Activated CD4-positive, alpha-beta T cell treated with anti-CD3 and anti-CD28 coated beads, Interleukin-2, amount 50 U/mL, for 4 hours (primary cell): ENCODE measurements at regions not wholly inside any gene's neighbourhood (a gene's known extent, or its start where the extent isn't known, plus 50 kb on each side); places are given as distances from the start of the nearest gene placed in this dataset.

ENCODE experiments used
- DNase-seq, 2 experiments: peaks; one replicate each; pipeline ENCODE4 v3.0.0-alpha.2; 2020

DNA sequence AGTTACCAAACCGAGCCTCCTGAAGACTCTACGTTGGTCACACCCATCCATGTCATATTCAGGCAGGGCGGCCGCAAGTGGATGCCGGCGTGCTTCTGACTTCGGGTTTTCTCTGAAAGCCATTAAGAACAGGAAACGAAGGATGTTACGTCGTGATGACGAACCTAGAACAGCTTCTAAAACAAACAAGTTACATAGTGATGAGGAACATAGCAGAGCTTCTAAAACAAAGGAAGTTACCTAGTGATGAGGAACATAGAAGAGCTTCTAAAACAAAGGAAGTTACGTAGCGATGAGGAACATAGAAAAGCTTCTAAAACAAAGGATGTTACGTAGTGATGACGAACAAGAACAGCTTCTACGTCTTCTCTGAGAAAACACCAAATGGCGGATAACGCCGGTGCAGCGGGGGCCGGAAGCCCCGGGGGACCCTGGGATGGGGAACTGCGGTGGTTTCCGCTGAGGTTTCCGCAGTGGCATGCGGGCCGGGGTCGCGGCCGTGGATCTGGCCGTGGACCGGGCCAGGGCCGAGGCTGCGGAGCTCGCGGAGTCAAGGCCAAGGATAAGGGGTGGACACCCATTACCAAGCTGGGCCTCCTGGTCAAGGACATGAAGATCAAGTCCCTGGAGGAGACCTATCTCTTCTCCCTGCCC is 141.1 kb downstream of the SOCS6 start:
- no peak for DNase-seq

DNA sequence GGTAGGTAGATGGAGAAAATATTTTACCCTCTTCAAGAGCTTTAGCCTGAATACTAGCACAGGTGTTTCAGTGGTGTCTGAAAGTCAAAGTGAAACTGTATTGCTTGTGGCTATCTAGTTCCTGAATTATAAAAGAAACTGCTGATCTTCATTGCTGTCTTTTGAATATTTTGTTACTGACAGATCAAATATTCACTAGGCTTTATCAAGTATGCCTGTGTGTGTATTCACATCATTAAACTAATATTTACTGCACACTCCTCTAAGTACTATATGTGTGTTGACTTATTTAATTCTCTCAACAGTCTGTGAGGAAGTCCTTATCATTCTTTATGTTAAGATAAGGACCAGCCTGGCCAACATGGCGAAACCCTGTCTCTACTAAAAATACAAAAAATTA is 139.6 kb downstream of the SOCS6 start:
- DNase-seq, result no peak

DNA sequence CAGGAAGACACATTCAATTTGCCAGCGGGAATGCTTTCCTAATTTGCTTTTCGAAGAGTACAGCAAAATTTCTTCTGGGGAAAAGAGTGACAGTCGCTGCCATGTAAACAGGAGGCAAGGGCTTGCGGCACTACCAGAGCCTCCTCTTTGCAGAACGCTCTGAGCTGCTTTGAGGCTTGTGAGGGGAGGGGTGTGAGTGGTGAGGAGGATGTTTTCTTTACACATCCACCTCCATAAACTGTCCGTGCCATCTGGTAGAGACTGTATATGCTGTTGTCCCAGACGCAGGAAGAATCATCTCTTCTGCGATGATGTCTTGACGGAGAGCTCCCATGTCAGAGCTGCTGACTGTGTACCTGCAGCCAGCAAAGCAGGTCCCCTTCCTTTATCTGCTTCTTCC is 138.0 kb downstream of the SOCS6 start:
- no peak for DNase-seq

DNA sequence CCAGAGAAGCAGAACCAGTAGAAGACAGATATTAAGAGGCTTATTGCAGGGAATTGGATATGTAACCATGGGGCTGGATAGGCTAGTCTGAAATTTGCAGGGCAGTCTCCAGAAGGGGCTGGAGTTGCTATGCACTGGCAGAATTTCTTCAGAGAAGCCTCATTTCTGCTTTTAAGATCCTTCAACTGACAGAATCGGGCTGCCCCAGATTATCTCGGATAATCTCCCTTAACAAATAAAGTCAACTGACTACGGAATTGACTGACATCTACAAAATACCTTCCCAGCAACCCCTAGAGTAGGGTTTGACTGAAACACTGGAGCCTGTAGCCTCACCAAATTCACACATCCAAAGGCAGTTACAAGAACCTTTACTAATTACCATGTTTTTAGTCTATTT is 136.4 kb downstream of the SOCS6 start:
- DNase-seq, result no peak

DNA sequence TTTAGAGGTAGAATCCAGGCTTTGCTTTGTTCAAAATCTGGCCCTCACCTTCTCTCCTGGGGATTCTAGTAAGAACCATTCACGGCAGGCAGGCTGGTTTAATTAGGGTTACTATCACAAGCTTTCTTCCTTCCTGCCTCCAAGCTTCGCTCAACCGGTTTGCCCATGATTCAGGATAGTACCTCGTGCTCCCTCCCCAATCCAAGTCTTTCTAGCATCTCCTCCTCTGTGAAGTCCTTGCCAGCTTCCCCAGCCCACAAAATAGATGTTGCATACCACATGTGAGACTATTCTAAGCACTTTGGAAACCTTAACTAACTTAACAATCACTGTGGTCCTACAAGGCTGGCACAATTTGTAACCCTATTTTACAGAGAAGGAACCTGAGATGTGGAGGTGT is 135.1 kb downstream of the SOCS6 start:
- no peak for DNase-seq

DNA sequence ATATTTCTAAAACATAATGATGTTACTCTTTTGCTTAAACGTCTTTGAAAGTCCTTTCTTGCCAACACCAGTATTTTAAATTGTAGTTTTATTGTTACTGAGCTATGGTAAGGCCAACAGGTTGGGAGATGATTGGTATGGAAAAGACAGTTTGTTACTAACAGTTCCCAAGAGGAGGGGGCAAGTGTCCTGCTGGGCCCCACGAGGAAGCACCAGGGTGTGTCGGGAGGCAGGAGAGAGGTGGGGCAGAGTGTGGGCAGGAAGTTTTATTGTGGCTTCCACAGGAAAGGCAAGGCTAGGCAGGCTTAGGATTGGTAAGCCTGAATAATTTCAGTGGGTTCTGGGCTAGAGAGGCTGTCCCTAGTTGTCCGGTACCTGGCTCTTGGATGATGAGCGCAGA is 134.3 kb downstream of the SOCS6 start:
- DNase-seq, result no peak

DNA sequence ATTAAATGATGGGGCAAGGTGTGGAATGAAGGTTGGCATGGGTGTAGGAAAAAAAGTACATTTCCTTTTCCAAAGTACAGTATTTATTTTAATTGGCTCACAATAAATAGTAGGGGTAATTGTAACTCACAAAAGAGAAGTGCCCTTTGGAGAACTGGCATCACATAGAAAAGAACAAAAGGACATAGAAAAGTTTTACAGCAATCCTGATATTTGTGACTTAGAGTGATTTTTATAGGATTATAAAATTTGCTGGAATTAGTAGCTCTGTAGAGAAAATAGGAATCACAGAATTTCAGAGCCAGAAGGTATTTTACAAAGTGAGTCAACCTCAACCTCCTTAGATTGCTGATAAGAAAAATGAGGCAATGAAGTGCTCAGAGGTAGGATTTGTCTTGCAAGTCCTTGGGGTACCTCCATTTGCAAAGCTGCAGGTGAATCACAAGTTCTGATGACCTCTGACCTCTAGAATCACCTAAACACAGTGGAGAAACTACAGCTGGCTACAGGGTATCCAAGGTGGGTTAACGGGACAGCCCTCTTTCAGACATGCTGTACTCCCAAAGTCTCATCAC is 133.6 kb downstream of the SOCS6 start:
- no peak for DNase-seq

DNA sequence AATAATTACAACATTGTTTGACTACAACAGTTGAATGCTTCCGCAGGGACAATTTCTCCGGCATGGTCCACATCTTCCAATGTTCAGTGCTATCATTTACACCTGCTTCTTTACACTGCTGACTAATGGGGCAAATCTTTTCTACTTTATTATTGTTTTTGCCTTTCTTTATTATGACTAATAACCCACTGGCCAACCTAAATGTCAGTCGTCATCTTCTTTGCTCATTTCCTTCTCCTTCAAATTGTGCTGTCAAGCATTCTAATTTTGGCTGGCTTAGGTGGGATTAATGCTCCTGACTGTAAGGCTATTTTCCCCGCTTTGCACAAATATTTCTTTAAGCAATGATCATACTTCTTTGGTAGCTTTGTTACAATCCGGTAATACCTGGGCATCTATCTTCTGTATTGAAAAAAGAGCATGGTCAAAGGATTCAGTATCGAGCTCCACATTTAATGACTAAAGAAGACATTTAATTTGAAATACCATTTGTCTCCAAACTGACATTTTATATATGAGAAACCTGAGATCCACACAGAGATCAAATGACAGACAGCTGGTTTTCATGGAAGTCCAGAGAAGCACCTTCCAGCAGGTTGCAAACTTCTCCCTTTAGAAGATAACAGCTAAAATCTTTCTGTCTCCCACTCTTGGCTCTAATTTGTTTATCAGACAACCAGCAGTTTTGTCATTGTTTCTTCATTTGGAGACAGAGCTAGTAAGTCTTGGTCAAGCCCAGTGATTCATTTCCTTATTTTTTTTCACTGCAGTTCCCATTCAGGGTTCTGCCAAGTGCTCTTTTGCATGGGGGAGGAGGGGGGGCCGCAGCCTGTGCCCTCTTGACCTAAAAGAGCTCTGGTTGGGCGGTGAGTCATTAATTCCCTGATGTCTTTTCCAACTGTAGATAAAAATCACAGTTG is 132.9 kb downstream of the SOCS6 start:
- DNase-seq, result no peak

DNA sequence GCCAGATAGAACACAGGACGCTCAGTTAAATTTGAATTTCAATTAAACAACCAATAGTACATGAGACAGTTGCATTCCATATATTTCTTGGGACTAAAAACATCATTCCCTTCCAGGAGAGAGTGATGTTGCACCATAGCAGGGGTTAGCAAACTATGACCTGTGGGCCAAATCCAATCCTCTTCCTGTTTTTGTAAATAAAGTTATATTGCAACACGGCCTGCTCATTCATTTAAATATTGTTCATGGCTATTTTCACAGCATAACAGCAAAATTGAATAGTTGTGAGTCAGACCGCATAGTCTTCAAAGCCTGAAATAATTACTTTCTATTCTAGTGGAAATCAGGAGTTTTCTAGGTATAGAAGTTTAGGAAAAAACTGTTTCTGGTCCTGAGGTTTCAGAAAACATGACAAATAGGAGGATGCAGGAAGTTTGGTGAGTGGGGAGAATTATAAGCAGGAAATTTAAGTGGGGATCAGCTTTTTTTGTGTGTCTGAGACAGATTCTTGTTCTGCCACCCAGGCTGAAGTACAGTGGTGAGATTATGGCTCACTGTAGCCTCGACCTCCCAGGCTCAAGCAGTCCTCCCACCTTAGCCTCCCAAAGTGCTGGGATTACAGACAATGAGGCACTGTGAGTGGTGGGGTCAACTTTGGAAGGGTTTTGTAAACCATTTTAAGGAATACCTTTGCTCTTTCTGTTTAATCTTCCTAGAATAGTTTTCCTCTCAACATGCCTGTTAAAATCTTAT is 131.5 kb downstream of the SOCS6 start:
- no peak for DNase-seq

DNA sequence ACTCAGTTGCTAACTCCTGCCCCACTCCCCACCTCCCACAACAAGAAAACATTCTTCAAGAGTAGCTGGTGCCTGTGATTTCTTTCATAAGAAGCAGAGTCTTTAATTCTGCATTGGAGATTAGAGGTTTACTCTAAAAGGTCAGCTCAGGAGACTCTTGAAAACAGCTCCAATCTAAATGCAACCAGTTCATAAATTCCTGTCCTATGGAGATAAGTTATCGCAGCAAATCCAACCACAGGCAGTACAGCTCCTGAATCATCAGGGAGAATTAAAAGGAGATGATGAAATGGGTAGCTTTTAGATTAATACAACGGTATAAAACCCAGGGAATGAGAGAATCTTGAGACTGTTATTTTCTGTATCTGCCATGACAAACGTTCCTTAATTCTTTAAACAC is 130.7 kb downstream of the SOCS6 start:
- DNase-seq, result no peak

DNA sequence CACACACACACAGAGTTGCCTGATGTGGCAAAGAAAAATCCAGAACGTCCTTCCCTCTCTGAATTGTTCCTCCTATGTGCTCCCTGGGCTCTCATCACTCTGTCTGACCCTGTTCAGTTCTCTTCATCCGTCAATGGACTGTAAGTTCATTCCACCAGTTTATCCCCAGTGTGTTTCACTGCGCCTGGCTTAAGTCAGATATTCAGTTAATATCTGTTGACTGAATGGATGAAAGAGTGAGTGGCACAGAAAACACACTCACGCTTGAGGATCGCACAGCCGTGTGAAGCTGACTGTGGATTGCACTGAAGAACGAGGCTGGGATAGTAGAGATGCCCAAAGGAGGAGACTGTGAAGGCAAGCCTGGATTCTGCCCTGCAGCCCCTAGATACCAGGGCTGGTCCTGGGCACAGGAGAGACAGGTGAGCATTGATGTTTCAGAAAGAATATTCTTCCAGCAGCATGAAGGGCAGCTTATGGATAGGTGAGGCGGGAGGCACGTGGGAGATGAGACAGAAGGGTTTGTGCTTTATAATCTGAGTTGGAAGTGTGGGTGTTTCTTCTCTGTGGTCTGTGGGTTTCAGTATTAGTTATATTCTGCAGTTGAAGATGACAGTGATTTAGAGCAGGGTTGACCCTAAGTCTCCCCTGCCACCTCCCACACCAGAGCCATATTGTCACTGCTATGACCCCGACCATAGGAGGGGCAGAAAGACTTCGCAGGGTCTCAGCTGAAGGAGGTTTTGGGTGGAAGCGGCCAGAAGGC is 129.9 kb downstream of the SOCS6 start:
- DNase-seq, result no peak

DNA sequence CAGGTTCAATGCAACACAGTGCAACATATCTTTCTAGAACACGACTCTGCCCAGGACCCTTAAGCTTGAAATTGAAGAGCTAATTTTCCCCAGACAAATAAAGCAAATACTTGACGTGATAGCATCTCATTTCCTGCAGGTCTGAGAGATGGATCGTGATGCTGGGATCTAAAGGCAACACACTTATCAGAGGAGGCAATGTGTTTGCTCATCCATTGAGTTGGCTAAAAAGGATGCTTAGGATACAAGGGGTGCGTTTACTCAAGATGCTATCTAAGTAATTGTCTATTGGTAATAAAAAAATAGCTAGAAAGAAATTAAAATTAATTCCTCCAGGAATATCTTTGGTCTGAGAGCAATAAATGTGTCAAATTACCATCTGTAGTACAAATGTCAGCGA is 129.0 kb downstream of the SOCS6 start:
- DNase-seq, result no peak

DNA sequence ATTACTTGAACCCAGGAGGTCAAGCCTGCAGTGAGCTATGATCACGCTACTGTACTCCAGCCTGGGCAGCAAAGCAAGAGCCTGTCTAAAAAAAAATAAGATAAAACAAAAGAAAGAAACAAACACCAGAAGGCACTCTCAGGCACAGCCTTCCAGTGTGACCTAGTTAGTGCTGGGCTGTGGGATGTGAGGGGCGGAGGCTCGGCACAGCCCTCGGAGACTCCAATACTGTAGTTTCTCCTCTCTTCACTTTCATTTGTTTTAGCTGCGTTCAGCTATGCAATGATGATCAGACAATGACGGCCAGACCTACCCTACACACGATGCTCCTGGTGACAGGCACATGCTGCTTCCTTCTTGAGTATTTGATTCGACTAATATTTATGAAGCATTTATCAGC is 127.7 kb downstream of the SOCS6 start:
- no peak for DNase-seq

DNA sequence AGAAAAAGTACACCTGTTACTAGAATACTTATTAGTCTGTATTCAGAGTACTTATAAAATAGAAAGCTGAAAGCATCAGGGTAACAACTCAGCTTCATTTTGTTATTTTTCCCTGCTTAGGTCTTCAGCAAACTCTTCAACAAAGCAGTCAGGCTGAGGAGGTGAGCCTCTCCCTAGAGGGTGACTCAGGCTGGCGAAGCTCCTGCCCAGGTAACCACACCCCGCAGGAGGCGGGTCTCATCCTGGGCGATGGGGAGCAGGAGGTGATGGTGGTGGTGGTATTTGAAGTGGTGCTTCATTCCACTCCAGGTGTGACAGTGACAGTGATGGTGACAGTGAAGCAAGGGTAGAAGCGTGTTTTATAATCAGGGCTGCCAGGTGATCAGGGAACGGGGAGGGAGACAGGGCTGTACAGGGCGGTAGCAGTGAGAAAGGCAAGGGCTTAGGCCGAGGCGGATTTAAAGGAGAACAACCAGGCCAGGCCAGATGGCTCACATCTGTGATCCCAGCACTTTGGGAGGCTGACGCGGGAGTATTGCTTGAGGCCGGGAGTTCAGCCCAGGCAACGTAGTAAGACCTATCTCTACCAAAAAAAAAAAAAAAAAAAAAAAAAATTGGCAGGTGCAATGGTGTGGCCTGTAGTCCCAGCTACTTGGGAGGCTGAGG is 127.1 kb downstream of the SOCS6 start:
- no peak for DNase-seq

DNA sequence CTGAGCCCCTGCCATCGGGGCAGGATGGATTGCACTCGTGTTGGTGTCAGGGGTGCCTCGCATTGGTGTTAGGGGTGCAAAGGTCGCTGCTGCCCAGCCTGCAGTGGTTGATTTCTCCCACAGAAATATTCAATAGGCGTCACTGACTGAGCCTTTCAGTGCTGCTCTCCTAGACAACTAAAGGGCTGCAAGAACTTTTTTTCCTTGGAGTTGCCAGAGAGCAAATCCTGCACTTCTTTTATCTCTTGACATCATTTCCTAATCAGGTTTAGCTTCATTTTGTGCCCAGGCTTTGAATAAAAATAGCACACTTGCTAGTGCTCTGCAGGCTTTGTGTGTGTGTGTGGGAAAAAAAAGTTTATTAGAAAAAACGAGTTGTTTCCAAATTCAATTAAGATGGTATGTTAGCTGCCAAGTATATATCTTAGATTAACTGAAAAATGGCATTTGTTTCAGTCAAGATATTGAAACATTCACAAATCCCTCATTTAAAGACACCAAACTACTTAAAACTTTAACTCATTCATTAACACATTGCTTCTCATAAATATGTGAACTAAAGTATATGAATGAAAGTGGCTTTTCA is 125.6 kb downstream of the SOCS6 start:
- DNase-seq, result no peak

DNA sequence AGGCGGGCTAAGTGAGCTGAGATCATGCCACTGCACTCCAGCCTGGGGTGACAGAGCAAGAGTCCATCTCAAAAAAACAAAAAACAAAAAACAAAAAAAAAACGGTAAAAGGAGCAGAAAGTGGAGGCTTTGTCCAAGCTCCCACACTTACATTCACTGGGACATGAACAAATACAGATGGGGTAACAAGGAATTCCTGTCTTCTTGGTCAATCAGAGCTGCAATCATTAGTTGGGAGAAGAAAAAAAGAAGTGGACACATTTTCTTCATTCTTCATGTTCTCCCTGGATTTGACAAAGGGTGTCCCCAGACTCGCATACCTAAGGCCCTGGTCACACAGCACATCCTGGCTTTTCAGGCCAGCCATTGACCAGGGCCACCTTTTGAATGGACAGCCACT is 124.6 kb downstream of the SOCS6 start:
- no peak for DNase-seq

DNA sequence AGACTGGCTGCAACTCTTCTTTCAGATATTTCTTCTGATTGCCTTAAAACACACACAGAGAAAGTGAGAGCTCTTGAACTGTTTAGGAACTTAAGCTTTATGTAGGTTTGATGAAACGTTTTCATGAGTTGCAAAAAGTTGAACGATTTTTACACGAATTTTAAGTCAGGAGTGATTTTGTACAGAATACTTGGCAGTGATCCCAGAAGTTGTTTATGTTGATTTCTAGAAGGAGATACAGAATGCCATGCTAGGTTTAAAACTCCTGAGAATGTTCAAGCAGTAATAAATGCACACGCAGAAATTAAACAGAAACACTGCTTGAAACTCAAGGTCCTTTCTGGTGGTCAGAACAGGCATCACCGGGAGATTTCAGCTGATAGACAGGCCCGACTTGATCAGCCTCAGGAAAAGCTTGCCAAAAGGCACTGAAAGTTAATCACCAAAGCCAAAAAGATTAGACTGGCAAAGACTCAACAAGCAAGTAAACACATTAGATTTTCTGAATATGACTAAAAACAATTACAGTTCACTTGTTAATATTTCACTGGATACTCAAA is 123.1 kb downstream of the SOCS6 start:
- no peak for DNase-seq

DNA sequence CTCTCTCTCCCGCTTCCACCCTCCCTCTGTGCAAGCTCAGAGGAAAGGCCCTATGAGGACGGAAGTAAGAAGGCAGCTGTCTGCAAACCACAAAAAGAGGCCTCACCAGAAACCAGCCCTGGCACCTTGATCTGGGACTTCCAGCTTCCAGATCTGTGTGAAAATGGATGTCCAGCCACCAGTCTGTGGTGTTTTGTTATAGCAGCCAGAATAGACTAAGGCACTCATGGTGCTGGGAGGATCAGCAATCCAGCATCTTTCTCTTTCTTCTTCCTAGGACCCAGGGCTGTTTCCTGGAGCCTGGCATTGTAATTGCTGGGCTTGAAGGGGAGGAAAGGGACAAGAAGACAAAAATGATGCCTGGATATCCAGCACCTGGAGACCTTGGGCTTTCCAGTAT is 122.5 kb downstream of the SOCS6 start:
- no peak for DNase-seq

DNA sequence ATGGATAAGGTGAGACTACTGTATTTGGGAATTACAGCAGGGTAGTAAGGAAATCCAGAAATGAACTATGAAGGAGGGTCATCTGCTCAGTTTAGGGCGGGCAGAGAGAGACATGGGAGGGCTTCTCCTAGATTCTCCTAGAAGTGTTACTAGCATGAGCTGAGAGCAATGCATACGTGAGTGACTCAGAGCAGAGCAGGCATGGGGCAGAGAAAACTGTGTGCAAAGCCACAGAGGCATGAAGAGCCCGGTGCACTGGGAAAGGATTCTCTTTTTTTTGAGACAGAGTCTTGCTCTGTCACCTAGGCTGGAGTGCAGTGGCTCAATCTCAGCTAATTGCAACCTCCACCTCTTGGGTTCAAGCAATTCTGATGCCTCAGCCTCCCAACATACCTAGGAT is 116.2 kb downstream of the SOCS6 start:
- no peak for DNase-seq

DNA sequence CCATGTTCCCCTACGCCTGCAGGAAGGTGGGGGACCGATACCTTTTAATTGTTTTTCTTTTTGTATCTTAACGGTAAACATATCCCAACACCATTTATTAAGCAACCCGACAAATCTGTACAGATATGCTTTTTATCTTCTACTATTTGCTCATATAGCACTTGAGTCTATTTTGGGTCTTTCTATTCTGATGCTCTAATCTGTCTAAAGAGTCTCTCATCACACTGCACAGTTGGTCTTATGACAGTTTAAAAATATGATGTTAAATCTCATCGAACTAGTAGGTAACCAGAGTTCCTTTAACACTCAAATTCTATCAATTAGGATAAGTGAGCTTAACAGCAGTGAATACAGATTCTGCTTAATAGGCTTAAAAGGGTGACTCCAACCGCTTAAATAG is 111.6 kb downstream of the SOCS6 start:
- DNase-seq, result no peak

DNA sequence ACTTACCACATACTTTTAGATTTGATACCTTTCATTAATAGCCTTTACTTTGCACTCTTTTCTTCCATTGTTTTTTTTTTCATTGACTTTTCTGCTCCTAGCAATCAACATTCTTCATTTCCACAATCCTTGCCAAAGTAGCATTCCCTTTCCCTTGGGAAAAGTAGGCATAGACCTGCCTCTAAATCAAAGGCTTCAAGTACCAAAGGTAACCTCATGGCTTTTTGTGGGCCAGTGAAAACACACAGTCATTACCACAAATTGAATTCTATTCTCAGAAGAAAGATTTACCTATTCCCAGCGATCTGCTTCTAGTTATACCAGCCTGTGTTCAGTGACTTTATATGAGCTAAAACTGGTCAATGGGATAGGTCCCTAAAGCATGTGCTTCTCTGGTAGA is 109.2 kb downstream of the SOCS6 start:
- no peak for DNase-seq
